ENCODE measurements at regions not wholly inside any gene's neighbourhood (a gene's known extent, or its start where the extent isn't known, plus 50 kb on each side); places are given as distances from the start of the nearest gene placed in this dataset.

GRCh38 chr10:78648256-78648860, 420.4 kb upstream of the ZMIZ1 start:
- TF ChIP-seq CTCF (conservative IDR thresholded peaks at IDR 0.05 in 1 of 2, IDR thresholded peaks at IDR 0.05 in 1 of 2; ENCODE audit: low read depth in 1 of 2, low read length in 2 of 2), result no peak
- no peak for TF ChIP-seq EZH2 (IDR thresholded peaks at IDR 0.05; ENCODE audit: low read length, missing control alignments)
